ENCODE measurements at regions not wholly inside any gene's neighbourhood (a gene's known extent, or its start where the extent isn't known, plus 50 kb on each side); places are given as distances from the start of the nearest gene placed in this dataset.
"Not testable (repeated sequence)": the region's sequence is repeated elsewhere in the genome, so short reads cannot be mapped to it uniquely, and the experiment has no call there.

- DNase-seq (ENCODE audit: low read depth in 2 of 2), result no peak
These were observed 481.9 kb downstream of the C6orf118 start for GRCh38 chr6:164827537-164827936.

- no peak for DNase-seq (ENCODE audit: low read depth in 2 of 2)
These were observed 482.5 kb downstream of the C6orf118 start for GRCh38 chr6:164826831-164827468.

DNA sequence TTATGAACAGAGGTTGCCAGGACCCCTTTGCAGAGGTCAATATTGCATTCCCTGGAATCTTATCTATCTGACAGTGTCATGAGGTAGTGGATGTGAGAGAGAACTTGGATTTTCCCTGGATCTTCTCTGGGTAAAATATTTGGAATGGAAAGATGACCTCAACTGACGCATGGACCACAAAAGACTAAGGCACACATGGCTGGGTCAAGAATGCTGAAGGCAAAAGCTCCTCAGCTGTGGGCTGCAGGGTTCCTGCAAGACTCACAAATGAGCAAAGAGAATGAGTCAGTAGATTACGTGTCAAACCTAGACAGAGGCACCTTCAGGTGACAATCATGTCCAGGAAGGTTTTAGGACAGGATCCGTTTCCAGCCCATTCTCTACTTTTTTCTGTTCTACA, 484.0 kb downstream of the C6orf118 start:
- DNase-seq (ENCODE audit: low read depth in 2 of 2), result no peak

GRCh38 chr6:164817662-164818061, 491.7 kb downstream of the C6orf118 start:
- DNase-seq (ENCODE audit: low read depth in 2 of 2), result no peak

DNA sequence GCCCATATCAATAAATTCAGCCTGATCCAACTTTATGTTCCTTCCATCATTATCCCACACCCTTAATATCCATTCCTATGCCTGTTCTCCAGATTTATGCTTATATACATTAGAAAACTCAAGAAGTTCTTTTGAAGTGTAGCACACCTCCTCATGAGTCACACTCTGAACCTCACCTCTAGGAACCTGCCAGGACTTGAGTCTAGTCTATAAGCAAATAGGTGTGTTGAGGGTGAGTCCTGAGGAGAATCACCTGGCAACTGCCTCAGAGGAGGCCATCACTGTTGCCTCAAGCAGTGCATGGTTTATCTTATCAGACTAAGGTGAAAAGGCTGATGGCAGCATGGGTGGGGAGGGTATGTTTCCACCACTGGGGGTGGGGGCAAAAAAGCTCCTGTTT, 496.7 kb downstream of the C6orf118 start:
- no peak for DNase-seq (ENCODE audit: low read depth in 2 of 2)

GRCh38 chr6:164807125-164807524, 502.3 kb downstream of the C6orf118 start:
- no peak for DNase-seq (ENCODE audit: low read depth in 2 of 2)

DNA sequence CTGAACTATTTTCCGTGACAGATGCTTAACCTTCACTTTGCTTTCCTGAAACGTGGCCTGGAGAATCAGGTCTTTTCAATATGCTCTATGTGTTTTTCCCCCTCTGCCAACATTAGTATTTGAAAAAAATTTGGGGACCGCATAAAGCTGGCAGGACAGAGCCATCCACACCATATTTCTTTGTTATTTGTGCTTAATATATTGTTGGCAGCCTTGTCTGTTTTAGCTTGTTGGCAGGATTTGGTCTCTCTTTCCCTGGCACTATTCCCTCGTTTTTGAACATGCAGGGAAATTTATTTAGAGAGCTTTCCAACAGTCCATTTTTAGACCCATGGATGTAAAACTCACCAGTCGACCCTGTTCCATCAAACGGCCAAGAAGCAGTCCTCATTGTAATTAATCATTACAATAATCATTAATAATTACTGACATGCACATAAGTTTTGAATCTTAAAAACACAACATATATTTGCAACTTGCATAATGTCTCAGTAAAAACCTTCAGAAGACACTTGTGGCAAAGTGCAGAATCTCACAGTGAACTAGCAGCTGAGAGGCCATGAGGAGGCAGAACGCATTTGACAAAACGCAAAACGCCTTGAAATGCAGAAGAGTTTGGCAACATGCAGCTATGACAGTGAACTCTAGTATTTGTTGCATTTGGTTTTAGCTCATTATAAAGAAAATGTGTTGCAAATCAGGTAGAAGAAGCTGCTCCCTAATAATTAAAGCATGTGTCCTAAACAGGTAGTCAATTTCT, 514.2 kb downstream of the C6orf118 start:
- DNase-seq (ENCODE audit: low read depth in 2 of 2), result no peak

GRCh38 chr6:164792666-164793065, 516.7 kb downstream of the C6orf118 start:
- no peak for DNase-seq (ENCODE audit: low read depth in 2 of 2)

- no peak for DNase-seq (ENCODE audit: low read depth in 2 of 2)
These were observed 517.9 kb downstream of the C6orf118 start for GRCh38 chr6:164791498-164791897.

GRCh38 chr6:164763788-164764187, 545.6 kb downstream of the C6orf118 start:
- no peak for DNase-seq (ENCODE audit: low read depth in 2 of 2)

- no peak for DNase-seq (ENCODE audit: low read depth in 2 of 2)
These were observed 552.0 kb downstream of the C6orf118 start for GRCh38 chr6:164757451-164757850.

- no peak for DNase-seq (ENCODE audit: low read depth in 2 of 2)
These were observed 552.7 kb downstream of the C6orf118 start for GRCh38 chr6:164756723-164757122.

DNA sequence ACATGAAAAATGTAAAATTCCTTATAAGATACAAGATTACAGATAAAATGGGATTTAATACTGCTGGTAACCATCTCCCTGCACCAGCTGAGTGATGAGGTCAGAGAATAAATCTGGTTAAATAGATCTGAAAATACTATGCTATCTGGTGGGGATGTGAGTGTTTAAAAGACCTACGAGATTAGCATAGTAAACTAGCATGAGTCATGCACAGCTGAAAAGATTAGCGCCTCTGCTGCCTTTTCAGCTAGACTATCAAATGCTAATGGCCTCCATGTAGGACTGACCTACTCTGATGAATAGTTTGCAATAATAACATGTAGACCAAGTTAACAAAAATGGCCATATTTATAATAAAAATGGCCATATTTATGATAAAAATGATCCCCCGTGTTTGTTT, 553.3 kb downstream of the C6orf118 start:
- no peak for DNase-seq (ENCODE audit: low read depth in 2 of 2)

DNA sequence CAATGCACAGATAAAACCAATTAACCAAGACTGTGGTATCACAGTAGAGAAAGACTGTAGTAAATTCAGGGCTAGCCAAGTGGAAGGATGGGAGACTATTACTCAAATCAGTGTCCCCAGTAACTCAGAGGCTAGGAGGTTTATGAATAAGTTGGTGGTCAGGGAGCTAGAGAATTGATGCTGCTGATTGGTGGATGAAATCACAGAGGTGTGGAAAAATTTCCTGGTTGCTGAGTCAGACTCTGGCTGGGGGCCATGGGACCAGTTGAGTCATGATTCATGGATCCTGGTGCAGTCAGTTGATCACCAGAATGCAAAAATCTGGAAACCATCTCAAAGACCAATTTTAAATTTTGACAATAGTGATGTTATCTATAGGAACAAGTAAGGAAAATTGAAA, 555.9 kb downstream of the C6orf118 start:
- DNase-seq (ENCODE audit: low read depth in 2 of 2), result no peak

DNA sequence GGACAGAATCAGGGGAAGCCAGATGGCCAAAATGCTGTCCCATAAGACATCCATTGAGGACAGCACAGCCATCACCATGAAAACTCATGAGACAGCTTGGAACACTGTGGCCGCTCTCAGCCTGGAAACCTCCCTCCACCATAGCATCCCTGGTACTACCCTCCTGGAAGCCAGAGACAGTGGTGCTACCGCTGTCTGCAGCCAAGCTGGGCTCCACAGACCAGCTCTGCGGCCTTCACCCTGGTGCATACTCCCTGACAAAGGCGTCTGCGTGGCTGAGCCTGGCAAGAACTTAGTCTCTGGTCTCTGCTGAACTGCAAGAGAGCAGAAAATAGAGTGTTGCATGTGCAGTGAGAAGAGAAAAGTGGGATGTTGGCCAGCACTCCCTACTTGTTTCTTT, 558.0 kb downstream of the C6orf118 start:
- DNase-seq (ENCODE audit: low read depth in 2 of 2), result no peak

DNA sequence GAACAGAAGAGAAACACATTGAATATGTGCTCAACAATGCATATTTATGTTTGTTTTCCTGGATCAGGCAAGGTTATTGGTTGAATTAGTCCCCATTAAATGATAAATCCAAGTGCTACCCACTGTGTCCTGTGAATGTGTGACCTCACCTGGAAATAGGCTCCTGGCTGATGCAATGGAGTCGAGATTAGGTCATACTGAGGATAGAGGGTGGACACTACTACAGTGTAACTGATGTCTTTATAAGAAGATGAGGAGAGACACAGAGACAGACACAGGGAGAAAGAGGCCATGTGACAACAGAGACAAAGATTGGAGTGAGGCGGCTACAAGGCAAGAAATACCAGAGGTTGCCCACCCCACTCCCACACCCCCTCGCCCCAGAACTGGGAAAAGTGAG, 559.3 kb downstream of the C6orf118 start:
- DNase-seq (ENCODE audit: low read depth in 2 of 2), result no peak

- DNase-seq (ENCODE audit: low read depth in 2 of 2), result no peak
These were observed 560.0 kb downstream of the C6orf118 start for GRCh38 chr6:164749221-164750064.

DNA sequence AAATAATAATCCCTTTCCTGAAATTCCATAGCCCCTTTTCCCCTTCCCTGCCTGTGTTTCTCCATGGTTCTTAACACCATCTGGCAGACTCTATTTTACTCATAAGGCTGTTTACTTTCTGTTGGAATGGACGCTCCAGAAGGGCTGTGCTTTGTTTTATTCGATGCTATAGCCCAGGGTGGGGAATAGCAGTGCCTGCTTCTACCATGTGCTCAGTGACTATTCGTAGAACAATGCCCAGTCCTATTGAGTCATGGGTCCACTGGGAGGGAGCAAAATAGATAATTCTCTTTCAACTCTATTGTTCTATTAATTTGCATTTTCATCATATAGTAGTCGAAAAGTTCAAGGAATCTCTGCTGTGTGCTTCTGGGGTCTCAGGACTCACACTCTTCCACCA, 565.1 kb downstream of the C6orf118 start:
- DNase-seq (ENCODE audit: low read depth in 2 of 2), result no peak

- DNase-seq (ENCODE audit: low read depth in 2 of 2), result no peak
These were observed 567.4 kb downstream of the C6orf118 start for GRCh38 chr6:164741938-164742451.

GRCh38 chr6:164736090-164736489, 573.3 kb downstream of the C6orf118 start:
- not testable (repeated sequence) for DNase-seq (ENCODE audit: low read depth in 2 of 2)

GRCh38 chr6:164731539-164731938, 577.9 kb downstream of the C6orf118 start:
- no peak for DNase-seq (ENCODE audit: low read depth in 2 of 2)

- DNase-seq (ENCODE audit: low read depth in 2 of 2), result no peak
These were observed 587.9 kb downstream of the C6orf118 start for GRCh38 chr6:164721460-164721859.
